GM21737 (cell line): ENCODE measurements at regions not wholly inside any gene's neighbourhood (a gene's known extent, or its start where the extent isn't known, plus 50 kb on each side); places are given as distances from the start of the nearest gene placed in this dataset.

Source experiments
- ATAC-seq: cut with Tn5 transposase; IDR thresholded peaks from one replicate; pipeline ENCODE4 v1.9.1; 2021; ENCODE audit warnings: mild to moderate bottlenecking, moderate library complexity; ENCODE audit not compliant: unreplicated experiment

- ATAC-seq, result no peak
Measured at GRCh38 chr1:189819751-189820150, 657.9 kb downstream of the BRINP3 start.

GRCh38 chr1:189821833-189822232 is 655.8 kb downstream of the BRINP3 start:
- ATAC-seq, result no peak

- ATAC-seq, result no peak
Measured at GRCh38 chr1:189834813-189835212, 642.9 kb downstream of the BRINP3 start.

- no peak for ATAC-seq
Measured at GRCh38 chr1:189847613-189848012, 630.1 kb downstream of the BRINP3 start.

- ATAC-seq, result no peak
Measured at GRCh38 chr1:189851806-189852367, 625.8 kb downstream of the BRINP3 start.

- ATAC-seq, result no peak
Measured at GRCh38 chr1:189859385-189859977, 618.2 kb downstream of the BRINP3 start.

- no peak for ATAC-seq
Measured at GRCh38 chr1:189866606-189867005, 611.1 kb downstream of the BRINP3 start.

- no peak for ATAC-seq
Measured at GRCh38 chr1:189868021-189868420, 609.6 kb downstream of the BRINP3 start.

- no peak for ATAC-seq
Measured at GRCh38 chr1:189874715-189875435, 602.8 kb downstream of the BRINP3 start.

GRCh38 chr1:189880135-189880534 is 597.5 kb downstream of the BRINP3 start:
- ATAC-seq, result no peak

- ATAC-seq, result no peak
Measured at GRCh38 chr1:189899686-189900425, 577.8 kb downstream of the BRINP3 start.

- no peak for ATAC-seq
Measured at GRCh38 chr1:189904509-189904908, 573.2 kb downstream of the BRINP3 start.

GRCh38 chr1:189908113-189908512 is 569.6 kb downstream of the BRINP3 start:
- ATAC-seq, result no peak

- no peak for ATAC-seq
Measured at GRCh38 chr1:189921613-189922012, 556.1 kb downstream of the BRINP3 start.

- ATAC-seq, result no peak
Measured at GRCh38 chr1:189927641-189928040, 550.0 kb downstream of the BRINP3 start.

GRCh38 chr1:189929501-189930099 is 548.1 kb downstream of the BRINP3 start:
- ATAC-seq, result no peak

GRCh38 chr1:189936861-189937260 is 540.8 kb downstream of the BRINP3 start:
- ATAC-seq, result no peak

GRCh38 chr1:189939967-189940366 is 537.7 kb downstream of the BRINP3 start:
- ATAC-seq, result no peak

- no peak for ATAC-seq
Measured at GRCh38 chr1:189941922-189942321, 535.7 kb downstream of the BRINP3 start.

GRCh38 chr1:189958756-189959155 is 518.9 kb downstream of the BRINP3 start:
- no peak for ATAC-seq

- no peak for ATAC-seq
Measured at GRCh38 chr1:189960769-189961168, 516.9 kb downstream of the BRINP3 start.
